Smooth muscle cell (in vitro differentiated cells): ENCODE measurements at regions not wholly inside any gene's neighbourhood (a gene's known extent, or its start where the extent isn't known, plus 50 kb on each side); places are given as distances from the start of the nearest gene placed in this dataset.

Experiments
- DNase-seq: peaks from one replicate; lab custom pipeline; 2025; ENCODE audit not compliant: unreplicated experiment; lab: John Stamatoyannopoulos, UW
- H2AFZ ChIP-seq: fragments of 200-600 bp; sonication (generic); 2 replicates; pipeline ENCODE4 v1.6.0; 2016; ENCODE audit warnings: antibody characterized with exemption, low read depth, mild to moderate bottlenecking
- H3F3A ChIP-seq: fragments of 200-600 bp; sonication (generic); 2 replicates; pipeline ENCODE4 v1.6.0; 2017; ENCODE audit warnings: antibody characterized with exemption, low read depth
- H3K27ac ChIP-seq: fragments of 200-600 bp; sonication (generic); 2 replicates; pipeline ENCODE4 v1.5.1; 2016; ENCODE audit warnings: low read depth, mild to moderate bottlenecking
- H3K27me3 ChIP-seq: fragments of 200-600 bp; sonication (generic); 2 replicates; pipeline ENCODE4 v1.6.1; 2016; ENCODE audit warnings: low read depth, mild to moderate bottlenecking
- H3K36me3 ChIP-seq: fragments of 200-600 bp; sonication (generic); 2 replicates; pipeline ENCODE4 v1.5.1; 2016; ENCODE audit warnings: low read depth
- H3K4me1 ChIP-seq: fragments of 200-600 bp; sonication (generic); 2 replicates; pipeline ENCODE4 v1.5.1; 2016; ENCODE audit warnings: low read depth
- H3K4me2 ChIP-seq: fragments of 200-600 bp; sonication (generic); 2 replicates; pipeline ENCODE4 v1.6.0; 2016; ENCODE audit warnings: mild to moderate bottlenecking
- H3K4me3 ChIP-seq: fragments of 200-600 bp; sonication (generic); 2 replicates; pipeline ENCODE4 v1.5.1; 2016; ENCODE audit warnings: mild to moderate bottlenecking
- H3K79me2 ChIP-seq: fragments of 200-600 bp; sonication (generic); 2 replicates; pipeline ENCODE4 v1.6.0; 2016; ENCODE audit warnings: low read depth, mild to moderate bottlenecking
- H3K9ac ChIP-seq: fragments of 200-600 bp; sonication (generic); 2 replicates; pipeline ENCODE4 v1.6.0; 2016; ENCODE audit warnings: low read depth
- H3K9me3 ChIP-seq: fragments of 200-600 bp; sonication (generic); replicated peaks from 2 replicates; pipeline ENCODE4 v1.5.1; 2016; ENCODE audit warnings: low read depth
- H4K20me1 ChIP-seq: fragments of 200-600 bp; sonication (generic); 2 replicates; pipeline ENCODE4 v1.6.0; 2016; ENCODE audit warnings: low read depth
- WGBS: methylation state at CpG from one replicate; pipeline ENCODE4 v1.1.7; 2016; ENCODE audit warnings: low lambda C conversion rate; 5-methylcytosine and 5-hydroxymethylcytosine counted together
- TF ChIP-seq, protein P1 (sequence below): fragments of 200-600 bp; sonication (generic); IDR thresholded peaks from 2 replicates; pipeline ENCODE4 v1.5.1; 2017; ENCODE audit warnings: borderline replicate concordance, mild to moderate bottlenecking, antibody characterized with exemption; ENCODE audit not compliant: insufficient read depth, poor library complexity, severe bottlenecking

DNA sequence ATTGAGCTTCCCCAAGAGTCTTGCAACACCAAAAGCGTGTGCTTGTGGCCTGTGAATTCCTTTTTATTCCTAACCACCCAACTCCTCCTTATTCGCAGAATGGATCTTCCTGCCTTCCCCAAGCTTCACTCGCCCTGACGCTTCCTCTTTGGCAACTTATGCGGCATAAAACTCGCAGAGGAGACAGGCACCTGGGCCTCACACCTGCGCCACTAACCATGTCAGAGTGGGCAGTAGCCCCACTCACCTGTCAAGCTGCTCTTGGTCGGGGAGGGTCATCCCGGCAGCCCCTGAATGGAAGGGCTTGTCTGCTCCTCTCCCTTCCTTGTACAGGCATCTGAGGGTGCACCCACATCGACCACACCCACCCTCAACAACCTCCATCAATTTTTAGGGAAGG lies 106.9 kb upstream of the GPC1 start:
- TF ChIP-seq, protein P1, sequence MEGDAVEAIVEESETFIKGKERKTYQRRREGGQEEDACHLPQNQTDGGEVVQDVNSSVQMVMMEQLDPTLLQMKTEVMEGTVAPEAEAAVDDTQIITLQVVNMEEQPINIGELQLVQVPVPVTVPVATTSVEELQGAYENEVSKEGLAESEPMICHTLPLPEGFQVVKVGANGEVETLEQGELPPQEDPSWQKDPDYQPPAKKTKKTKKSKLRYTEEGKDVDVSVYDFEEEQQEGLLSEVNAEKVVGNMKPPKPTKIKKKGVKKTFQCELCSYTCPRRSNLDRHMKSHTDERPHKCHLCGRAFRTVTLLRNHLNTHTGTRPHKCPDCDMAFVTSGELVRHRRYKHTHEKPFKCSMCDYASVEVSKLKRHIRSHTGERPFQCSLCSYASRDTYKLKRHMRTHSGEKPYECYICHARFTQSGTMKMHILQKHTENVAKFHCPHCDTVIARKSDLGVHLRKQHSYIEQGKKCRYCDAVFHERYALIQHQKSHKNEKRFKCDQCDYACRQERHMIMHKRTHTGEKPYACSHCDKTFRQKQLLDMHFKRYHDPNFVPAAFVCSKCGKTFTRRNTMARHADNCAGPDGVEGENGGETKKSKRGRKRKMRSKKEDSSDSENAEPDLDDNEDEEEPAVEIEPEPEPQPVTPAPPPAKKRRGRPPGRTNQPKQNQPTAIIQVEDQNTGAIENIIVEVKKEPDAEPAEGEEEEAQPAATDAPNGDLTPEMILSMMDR, result no peak

DNA sequence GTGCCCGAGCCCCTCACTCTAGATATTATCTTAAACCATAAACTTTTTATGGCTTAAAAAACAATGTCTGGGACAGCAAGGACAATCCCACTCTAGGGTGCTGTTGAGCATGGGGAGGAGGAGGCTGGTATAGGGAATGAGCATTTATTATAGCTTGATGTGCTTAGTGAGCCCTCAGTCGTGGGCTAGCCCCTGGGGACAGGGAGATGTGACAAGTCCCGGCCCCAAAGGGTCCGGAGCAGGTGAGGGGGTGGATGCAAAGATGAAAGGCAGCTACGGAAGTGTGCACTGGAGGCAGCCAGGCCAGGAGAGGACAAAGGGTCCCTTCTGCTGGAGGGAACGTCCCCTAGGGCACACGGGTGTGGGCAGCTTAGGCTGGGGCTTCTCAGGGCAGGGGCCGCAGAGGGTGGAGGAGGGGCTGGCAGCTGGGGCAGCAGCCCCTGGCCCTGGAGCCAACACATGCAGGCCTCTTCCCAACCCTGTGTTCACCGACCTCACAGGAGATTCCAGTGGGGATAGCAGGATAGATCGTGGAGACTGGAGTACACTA lies 106.3 kb upstream of the GPC1 start:
- Histone ChIP-seq H3K27me3 (peaks cover 8% of the 10 kb centered on the region), H3F3A (no peaks in the 10 kb centered on the region), H3K79me2 (no peaks in the 10 kb centered on the region), H3K9ac (no peak overlapping the region), H2AFZ (no peak overlapping the region), H4K20me1 (no peaks in the 10 kb centered on the region), H3K9me3 (no peaks in the 10 kb centered on the region), H3K4me3 (no peak overlapping the region), H3K36me3 (no peaks in the 10 kb centered on the region), H3K27ac (no peak overlapping the region), H3K4me1 (no peaks in the 10 kb centered on the region), H3K4me2 (no peak overlapping the region)
- TF ChIP-seq, protein P1, result no peak
- 88% methylated on average over 10 of the region's 10 CpGs for WGBS
- no peak for DNase-seq

More for the DNA sequence above, 106.9 kb upstream of the GPC1 start:
- 89% methylated on average over 10 of the region's 10 CpGs for WGBS
- no peak overlapping the region for H3K4me3 ChIP-seq
- no peak overlapping the region for H2AFZ ChIP-seq
- no peaks in the 10 kb centered on the region for H3K4me1 ChIP-seq
- H3F3A ChIP-seq, result no peaks in the 10 kb centered on the region
- no peaks in the 10 kb centered on the region for H3K9me3 ChIP-seq
- no peaks in the 10 kb centered on the region for H4K20me1 ChIP-seq
- H3K79me2 ChIP-seq, result no peaks in the 10 kb centered on the region
- H3K4me2 ChIP-seq, result no peak overlapping the region
- H3K27me3 ChIP-seq, result peaks cover 2% of the 10 kb centered on the region
- no peaks in the 10 kb centered on the region for H3K36me3 ChIP-seq
- H3K27ac ChIP-seq, result no peak overlapping the region
- DNase-seq, result no peak
- no peak overlapping the region for H3K9ac ChIP-seq

DNA sequence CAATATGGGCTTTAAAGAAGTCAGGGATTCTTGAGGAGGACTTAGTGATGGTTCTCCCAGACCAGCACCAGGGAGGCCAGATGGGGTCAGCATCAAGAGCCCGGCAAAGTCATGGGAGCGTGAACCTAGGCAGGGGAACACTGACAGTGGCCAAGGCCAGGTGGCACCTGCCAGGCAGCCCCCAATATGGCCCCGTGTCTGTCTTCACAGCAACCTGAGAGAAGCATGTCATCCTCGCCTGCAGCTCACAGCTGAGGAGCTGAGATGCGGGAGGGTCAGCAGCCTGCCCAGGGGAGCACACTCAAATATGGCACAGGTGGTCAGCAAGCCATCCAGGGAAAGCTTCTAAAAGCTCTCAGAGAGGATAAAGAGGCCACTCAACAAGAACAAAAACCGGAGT lies 105.7 kb upstream of the GPC1 start:
- H4K20me1 ChIP-seq, result no peaks in the 10 kb centered on the region
- H3K4me2 ChIP-seq, result no peak overlapping the region
- no peak overlapping the region for H3K9ac ChIP-seq
- H3K27ac ChIP-seq, result no peak overlapping the region
- H3K36me3 ChIP-seq, result no peaks in the 10 kb centered on the region
- peaks cover 12% of the 10 kb centered on the region for H3K27me3 ChIP-seq
- no peaks in the 10 kb centered on the region for H3K9me3 ChIP-seq
- H3F3A ChIP-seq, result no peaks in the 10 kb centered on the region
- H2AFZ ChIP-seq, result no peak overlapping the region
- TF ChIP-seq, protein P1, result no peak
- DNase-seq, result no peak
- H3K4me3 ChIP-seq, result no peak overlapping the region
- no peaks in the 10 kb centered on the region for H3K79me2 ChIP-seq
- H3K4me1 ChIP-seq, result no peaks in the 10 kb centered on the region
- WGBS, result 80% methylated on average over 6 of the region's 6 CpGs

DNA sequence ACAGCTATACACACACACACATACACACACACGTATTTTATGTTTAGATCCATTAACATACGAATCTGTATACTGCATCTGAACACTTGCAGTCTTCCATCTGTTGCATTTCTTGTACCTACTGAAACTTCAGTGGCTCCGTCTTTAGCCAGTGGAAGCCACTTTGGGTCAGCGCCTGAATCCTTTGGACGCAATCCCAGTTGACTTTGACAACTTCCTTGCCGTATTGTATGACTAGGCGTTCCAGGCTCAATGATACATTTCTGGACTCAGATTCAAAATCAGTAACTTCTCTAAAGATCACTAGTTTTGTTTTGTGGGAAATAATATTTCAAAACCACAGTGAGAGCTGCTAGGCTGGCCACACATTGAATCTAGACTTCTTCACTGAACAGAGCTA lies 101.5 kb upstream of the GPC1 start:
- Histone ChIP-seq H3K36me3 (no peaks in the 10 kb centered on the region), H3F3A (no peaks in the 10 kb centered on the region), H3K27me3 (peaks cover 18% of the 10 kb centered on the region), H4K20me1 (no peaks in the 10 kb centered on the region), H3K4me1 (no peaks in the 10 kb centered on the region), H3K4me3 (no peak overlapping the region), H3K27ac (no peak overlapping the region), H3K9ac (no peak overlapping the region), H2AFZ (no peak overlapping the region), H3K9me3 (no peaks in the 10 kb centered on the region), H3K4me2 (no peak overlapping the region), H3K79me2 (no peaks in the 10 kb centered on the region)
- 94% methylated on average over 7 of the region's 7 CpGs for WGBS
- no peak for DNase-seq
- TF ChIP-seq, protein P1, result no peak
